Stomach smooth muscle (tissue), 2 donors: ENCODE measurements at regions not wholly inside any gene's neighbourhood (a gene's known extent, or its start where the extent isn't known, plus 50 kb on each side); places are given as distances from the start of the nearest gene placed in this dataset.
"Not testable (repeated sequence)": the region's sequence is repeated elsewhere in the genome, so short reads cannot be mapped to it uniquely, and the experiment has no call there.

ENCODE experiments used
- H3K27ac ChIP-seq: one replicate; pipeline ENCODE4 v1.7.0; 2013; ENCODE audit warnings: mild to moderate bottlenecking, low read length, inconsistent platforms
- H3K27me3 ChIP-seq, 2 donors: one replicate each; pipeline ENCODE4 v1.7.0; 2013; ENCODE audit warnings: low read length in 2 of 2; ENCODE audit not compliant: insufficient read depth in 2 of 2, control insufficient read depth in 1 of 2
- H3K36me3 ChIP-seq, 2 donors: one replicate each; pipeline ENCODE4 v1.7.0; 2013; ENCODE audit warnings: low read length in 2 of 2; ENCODE audit not compliant: control insufficient read depth in 2 of 2, insufficient read depth in 2 of 2
- H3K4me1 ChIP-seq: one replicate; pipeline ENCODE4 v1.7.0; 2013; ENCODE audit warnings: low read length; ENCODE audit not compliant: control insufficient read depth, insufficient read depth
- H3K4me3 ChIP-seq, 2 donors: one replicate each; pipeline ENCODE4 v1.7.0; 2013; ENCODE audit warnings: low read length in 2 of 2
- H3K9ac ChIP-seq, 2 donors: one replicate each; pipeline ENCODE4 v1.7.0; 2013; ENCODE audit warnings: low read length in 2 of 2, mild to moderate bottlenecking in 1 of 2
- H3K9me3 ChIP-seq, 2 donors: one replicate each; pipeline ENCODE4 v1.7.0; 2013; ENCODE audit warnings: low read length in 2 of 2; ENCODE audit not compliant: control insufficient read depth in 2 of 2
- donor health status: healthy.
- donor health status: Pancreatic carcinoma.

GRCh38 chr7:65145710-65146109 lies 139.2 kb upstream of the ERV3-1 start:
- not testable (repeated sequence) for H3K4me3 ChIP-seq, H3K27ac ChIP-seq, H3K27me3 ChIP-seq, H3K9ac ChIP-seq, H3K9me3 ChIP-seq, H3K4me1 ChIP-seq, H3K36me3 ChIP-seq

GRCh38 chr7:65145008-65145407 lies 138.5 kb upstream of the ERV3-1 start:
- H3K36me3 ChIP-seq: not testable (repeated sequence)

GRCh38 chr7:65144557-65144956 lies 138.1 kb upstream of the ERV3-1 start:
- H3K27me3 ChIP-seq, H3K4me1 ChIP-seq, H3K9me3 ChIP-seq, H3K9ac ChIP-seq, H3K27ac ChIP-seq, H3K36me3 ChIP-seq, H3K4me3 ChIP-seq: not testable (repeated sequence)

More at GRCh38 chr7:65145008-65145407, 138.5 kb upstream of the ERV3-1 start:
- H3K4me1 ChIP-seq, H3K4me3 ChIP-seq, H3K27me3 ChIP-seq, H3K27ac ChIP-seq, H3K9ac ChIP-seq, H3K9me3 ChIP-seq: not testable (repeated sequence)

- not testable (repeated sequence) for H3K4me1 ChIP-seq, H3K9me3 ChIP-seq, H3K36me3 ChIP-seq, H3K27me3 ChIP-seq, H3K9ac ChIP-seq, H3K4me3 ChIP-seq, H3K27ac ChIP-seq
Measured at GRCh38 chr7:65144119-65144518, 137.6 kb upstream of the ERV3-1 start.

- H3K9ac ChIP-seq, H3K4me1 ChIP-seq, H3K36me3 ChIP-seq, H3K4me3 ChIP-seq, H3K27me3 ChIP-seq, H3K9me3 ChIP-seq, H3K27ac ChIP-seq: not testable (repeated sequence)
Measured at GRCh38 chr7:65141894-65142293, 135.4 kb upstream of the ERV3-1 start.

GRCh38 chr7:65141405-65141778 lies 134.9 kb upstream of the ERV3-1 start:
- H3K4me3 ChIP-seq, H3K36me3 ChIP-seq, H3K27ac ChIP-seq, H3K4me1 ChIP-seq, H3K9ac ChIP-seq, H3K9me3 ChIP-seq, H3K27me3 ChIP-seq: not testable (repeated sequence)

- H3K36me3 ChIP-seq, H3K4me1 ChIP-seq, H3K9ac ChIP-seq, H3K4me3 ChIP-seq, H3K9me3 ChIP-seq, H3K27me3 ChIP-seq, H3K27ac ChIP-seq: not testable (repeated sequence)
Measured at GRCh38 chr7:65140543-65141404, 134.3 kb upstream of the ERV3-1 start.

- not testable (repeated sequence) for H3K9ac ChIP-seq, H3K36me3 ChIP-seq, H3K27me3 ChIP-seq, H3K4me1 ChIP-seq, H3K27ac ChIP-seq, H3K9me3 ChIP-seq, H3K4me3 ChIP-seq
Measured at GRCh38 chr7:65136850-65137249, 130.4 kb upstream of the ERV3-1 start.

GRCh38 chr7:65133087-65133486 lies 126.6 kb upstream of the ERV3-1 start:
- H3K27ac ChIP-seq, H3K27me3 ChIP-seq, H3K4me3 ChIP-seq, H3K9ac ChIP-seq, H3K4me1 ChIP-seq, H3K36me3 ChIP-seq, H3K9me3 ChIP-seq: not testable (repeated sequence)

- not testable (repeated sequence) for H3K4me3 ChIP-seq, H3K27ac ChIP-seq, H3K9me3 ChIP-seq, H3K27me3 ChIP-seq, H3K36me3 ChIP-seq, H3K4me1 ChIP-seq, H3K9ac ChIP-seq
Measured at GRCh38 chr7:65132256-65132655, 125.8 kb upstream of the ERV3-1 start.

- not testable (repeated sequence) for H3K4me3 ChIP-seq, H3K9me3 ChIP-seq, H3K36me3 ChIP-seq, H3K4me1 ChIP-seq, H3K9ac ChIP-seq, H3K27ac ChIP-seq, H3K27me3 ChIP-seq
Measured at GRCh38 chr7:65127364-65127763, 120.9 kb upstream of the ERV3-1 start.
